NCI-H2196 (cell line): ENCODE measurements at regions not wholly inside any gene's neighbourhood (a gene's known extent, or its start where the extent isn't known, plus 50 kb on each side); places are given as distances from the start of the nearest gene placed in this dataset.

Experiments
- DNase-seq: peaks from one replicate; lab custom pipeline; 2025; ENCODE audit not compliant: unreplicated experiment; lab: John Stamatoyannopoulos, UW

GRCh38 chrX:7233580-7234406, 85.8 kb upstream of the PUDP start:
- DNase-seq, result no peak

- no peak for DNase-seq
Observed at GRCh38 chrX:7228226-7228625, 80.3 kb upstream of the PUDP start.

GRCh38 chrX:7225338-7225737, 77.4 kb upstream of the PUDP start:
- DNase-seq, result no peak

GRCh38 chrX:7223271-7223670, 75.3 kb upstream of the PUDP start:
- no peak for DNase-seq

GRCh38 chrX:7220121-7220520, 72.2 kb upstream of the PUDP start:
- no peak for DNase-seq

- no peak for DNase-seq
Observed at GRCh38 chrX:7219153-7219705, 71.3 kb upstream of the PUDP start.

GRCh38 chrX:7218321-7219152, 70.6 kb upstream of the PUDP start:
- no peak for DNase-seq

- DNase-seq, result no peak
Observed at GRCh38 chrX:7216981-7217587, 69.1 kb upstream of the PUDP start.

GRCh38 chrX:7215842-7216241, 67.9 kb upstream of the PUDP start:
- DNase-seq, result no peak

GRCh38 chrX:7214251-7214650, 66.3 kb upstream of the PUDP start:
- DNase-seq, result no peak

- no peak for DNase-seq
Observed at GRCh38 chrX:7205037-7205577, 57.2 kb upstream of the PUDP start.

- no peak for DNase-seq
Observed at GRCh38 chrX:7204619-7205018, 56.7 kb upstream of the PUDP start.

- DNase-seq, result no peak
Observed at GRCh38 chrX:7202206-7202605, 54.3 kb upstream of the PUDP start.

- DNase-seq, result no peak
Observed at GRCh38 chrX:7201496-7201895, 53.5 kb upstream of the PUDP start.

- DNase-seq, result no peak
Observed at GRCh38 chrX:7198499-7198898, 50.5 kb upstream of the PUDP start.
